NT2/D1 (cell line): ENCODE measurements at regions not wholly inside any gene's neighbourhood (a gene's known extent, or its start where the extent isn't known, plus 50 kb on each side); places are given as distances from the start of the nearest gene placed in this dataset.

Experiments
- DNase-seq: peaks from one replicate; pipeline ENCODE4 v3.0.0-alpha.2; 2011; ENCODE audit warnings: low read depth, low spot score
- H3K27me3 ChIP-seq: 2 replicates; pipeline ENCODE4 v1.6.0; 2011; ENCODE audit warnings: mild to moderate bottlenecking; ENCODE audit not compliant: insufficient read length, insufficient read depth
- H3K36me3 ChIP-seq: 2 replicates; pipeline ENCODE4 v1.6.1; 2011; ENCODE audit warnings: mild to moderate bottlenecking, low read length, mixed read lengths; ENCODE audit not compliant: insufficient read depth, insufficient read length
- H3K4me1 ChIP-seq: 2 replicates; pipeline ENCODE4 v1.5.1; 2011; ENCODE audit not compliant: insufficient read depth, insufficient read length
- H3K4me3 ChIP-seq: 2 replicates; pipeline ENCODE4 v1.5.1; 2011; ENCODE audit warnings: low read depth; ENCODE audit not compliant: insufficient read length
- H3K9ac ChIP-seq: 2 replicates; pipeline ENCODE4 v1.6.0; 2011; ENCODE audit warnings: low read depth; ENCODE audit not compliant: insufficient read length
- H3K9me3 ChIP-seq: 2 replicates; pipeline ENCODE4 v1.5.1; 2011; ENCODE audit warnings: mild to moderate bottlenecking, low read length; ENCODE audit not compliant: insufficient read depth
- SUZ12 ChIP-seq: IDR thresholded peaks from 2 replicates; pipeline ENCODE4 v1.6.1; 2011; ENCODE audit not compliant: insufficient read length, insufficient read depth; ENCODE audit errors: extremely low read depth
- YY1 ChIP-seq: IDR thresholded peaks from 2 replicates; pipeline ENCODE4 v1.6.1; 2011; ENCODE audit not compliant: insufficient read length, insufficient read depth
- ZNF274 ChIP-seq: IDR thresholded peaks from 2 replicates; pipeline ENCODE4 v1.6.1; 2011; ENCODE audit warnings: mild to moderate bottlenecking, low read depth, low read length

DNA sequence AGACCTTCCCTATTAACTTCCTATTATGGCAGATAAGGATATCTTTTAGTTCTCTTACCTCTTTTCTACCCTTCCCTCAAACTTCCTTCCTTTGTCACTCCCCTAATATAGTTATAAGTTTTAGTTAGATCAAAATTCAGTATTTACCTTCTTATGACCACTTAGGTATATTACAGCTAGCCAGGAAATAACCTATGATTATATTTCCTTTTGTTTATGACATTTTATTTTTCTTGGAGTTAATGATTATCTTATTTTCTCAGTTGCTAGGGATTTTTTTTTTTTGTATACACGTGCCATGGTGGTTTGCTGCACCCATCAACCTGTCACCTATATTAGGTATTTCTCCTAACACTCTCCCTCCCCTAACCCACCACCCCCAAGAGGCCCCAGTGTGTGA, 88.2 kb upstream of the ZBED5 start:
- TF ChIP-seq ZNF274 (no peak), YY1 (no peak), SUZ12 (no peak)
- no peaks in the 10 kb centered on the region for H3K27me3 ChIP-seq
- no peak overlapping the region for H3K9ac ChIP-seq
- no peak for DNase-seq
- no peaks in the 10 kb centered on the region for H3K9me3 ChIP-seq
- no peaks in the 10 kb centered on the region for H3K36me3 ChIP-seq
- H3K4me3 ChIP-seq: no peak overlapping the region
- H3K4me1 ChIP-seq: no peaks in the 10 kb centered on the region

DNA sequence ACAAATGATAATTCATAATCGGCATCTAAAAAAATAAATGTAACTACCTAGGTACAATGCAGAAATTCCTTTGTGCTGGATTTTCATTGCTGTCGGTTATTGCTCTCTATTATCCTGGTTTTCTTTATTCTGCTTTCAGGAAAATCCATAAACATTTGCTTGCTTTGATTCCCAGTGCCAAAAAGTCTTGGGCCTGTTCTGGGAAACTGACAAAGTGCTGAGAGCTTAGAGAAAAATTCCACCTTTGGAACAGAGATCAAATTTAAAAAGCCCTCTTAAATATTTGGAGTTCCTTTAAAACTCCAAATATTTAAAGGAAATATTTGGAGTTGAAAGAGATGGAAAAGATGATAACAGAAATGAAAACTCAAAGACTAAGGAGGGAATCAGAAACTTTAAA, 87.3 kb upstream of the ZBED5 start:
- no peaks in the 10 kb centered on the region for H3K27me3 ChIP-seq
- TF ChIP-seq SUZ12 (no peak), ZNF274 (no peak)
- no peaks in the 10 kb centered on the region for H3K36me3 ChIP-seq
- H3K9ac ChIP-seq: no peak overlapping the region
- no peak overlapping the region for H3K4me3 ChIP-seq
- H3K9me3 ChIP-seq: no peaks in the 10 kb centered on the region
- H3K4me1 ChIP-seq: no peaks in the 10 kb centered on the region
- no peak for DNase-seq

DNA sequence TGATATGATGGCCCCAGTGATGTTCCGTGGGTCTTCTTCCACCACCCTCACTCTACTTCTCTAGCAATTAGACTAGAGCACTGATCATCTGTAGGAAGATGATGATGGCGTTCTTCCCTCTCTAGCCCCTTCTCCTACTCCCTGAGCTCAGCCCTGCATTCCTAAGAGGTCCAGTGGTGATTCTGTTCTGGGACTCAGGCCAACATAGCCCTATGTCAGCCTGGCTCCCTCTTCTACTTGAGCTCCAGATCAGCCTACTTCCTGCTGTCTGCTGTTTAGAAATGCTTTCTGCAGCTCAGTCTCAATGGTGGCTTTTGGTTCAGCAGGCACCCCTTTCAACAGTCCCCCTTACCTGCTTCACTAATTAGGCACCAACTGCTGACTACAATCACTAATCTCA, 86.1 kb upstream of the ZBED5 start:
- Histone ChIP-seq H3K4me1 (no peaks in the 10 kb centered on the region), H3K9me3 (no peaks in the 10 kb centered on the region), H3K9ac (no peak overlapping the region), H3K36me3 (no peaks in the 10 kb centered on the region), H3K27me3 (no peaks in the 10 kb centered on the region), H3K4me3 (no peak overlapping the region)
- DNase-seq: no peak
- TF ChIP-seq SUZ12: no peak
- TF ChIP-seq YY1: no peak
- TF ChIP-seq ZNF274: no peak

DNA sequence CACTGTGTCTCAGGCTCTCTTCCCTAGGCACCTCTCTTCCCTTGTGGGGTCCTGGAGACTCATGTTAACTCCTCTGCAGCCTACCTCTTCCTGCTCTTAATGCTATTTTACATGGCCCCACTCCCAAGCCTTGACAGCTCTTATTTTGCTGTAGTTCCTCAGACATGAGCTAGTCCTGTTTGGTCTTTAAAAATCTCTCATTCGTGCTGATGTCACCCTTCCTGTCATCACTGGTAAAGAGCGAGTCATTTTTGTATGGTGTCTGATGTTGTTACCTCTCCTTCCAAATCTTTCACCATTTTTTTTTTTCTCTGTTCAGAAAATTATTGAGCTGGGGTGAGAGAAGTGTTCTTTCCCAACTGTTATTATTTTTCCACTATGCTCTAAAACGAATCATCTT, 84.8 kb upstream of the ZBED5 start:
- Histone ChIP-seq H3K4me3 (no peak overlapping the region), H3K9me3 (no peaks in the 10 kb centered on the region), H3K4me1 (no peaks in the 10 kb centered on the region), H3K9ac (no peak overlapping the region), H3K36me3 (no peaks in the 10 kb centered on the region), H3K27me3 (no peaks in the 10 kb centered on the region)
- DNase-seq: no peak
- TF ChIP-seq ZNF274: no peak
- no peak for TF ChIP-seq YY1
- TF ChIP-seq SUZ12: no peak

DNA sequence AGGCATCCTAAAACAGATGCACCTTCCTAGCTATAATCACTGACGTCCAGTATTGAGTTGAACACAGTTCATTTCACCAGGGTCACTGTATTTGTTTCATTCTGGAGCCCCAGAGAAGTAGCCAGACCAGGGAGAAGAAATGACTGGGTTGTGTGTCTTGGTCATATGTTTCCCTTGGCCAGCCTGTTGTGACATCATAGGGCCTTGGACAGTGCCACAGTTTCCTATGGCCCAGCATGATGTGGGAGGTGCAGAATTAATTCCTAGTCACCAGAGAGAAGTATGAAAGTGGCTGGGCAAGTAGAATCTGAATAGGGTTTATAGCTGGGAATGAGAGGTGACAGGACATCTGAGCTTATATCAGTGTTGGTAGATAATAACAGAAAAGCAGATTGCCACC, 84.0 kb upstream of the ZBED5 start:
- Histone ChIP-seq H3K27me3 (no peaks in the 10 kb centered on the region), H3K4me1 (no peaks in the 10 kb centered on the region), H3K4me3 (no peak overlapping the region), H3K9ac (no peak overlapping the region), H3K36me3 (no peaks in the 10 kb centered on the region), H3K9me3 (no peaks in the 10 kb centered on the region)
- TF ChIP-seq SUZ12 (no peak), YY1 (no peak), ZNF274 (no peak)
- DNase-seq: no peak

DNA sequence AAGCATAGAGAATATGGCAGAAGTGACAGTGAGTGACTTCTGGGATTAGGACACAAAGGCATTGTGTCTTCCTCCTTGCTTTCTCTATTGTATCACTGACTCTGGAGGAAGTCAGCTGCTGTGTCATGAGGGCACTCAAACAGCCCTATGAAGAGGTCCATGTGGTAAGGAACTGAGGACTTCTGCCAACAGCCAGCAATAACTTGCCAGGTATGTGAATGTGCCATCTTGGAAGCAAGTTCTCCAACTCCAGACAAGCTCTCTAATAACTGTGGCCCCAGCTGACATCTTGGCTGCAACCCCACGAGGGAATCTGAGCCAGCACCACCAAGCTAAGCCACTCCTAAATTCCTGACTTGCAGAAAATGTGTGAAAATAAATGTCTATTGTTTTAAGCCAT, 83.6 kb upstream of the ZBED5 start:
- no peak for DNase-seq
- Histone ChIP-seq H3K9me3 (no peaks in the 10 kb centered on the region), H3K4me3 (no peak overlapping the region), H3K9ac (no peak overlapping the region), H3K36me3 (no peaks in the 10 kb centered on the region), H3K27me3 (no peaks in the 10 kb centered on the region), H3K4me1 (no peaks in the 10 kb centered on the region)
- TF ChIP-seq YY1 (no peak), ZNF274 (no peak), SUZ12 (no peak)

DNA sequence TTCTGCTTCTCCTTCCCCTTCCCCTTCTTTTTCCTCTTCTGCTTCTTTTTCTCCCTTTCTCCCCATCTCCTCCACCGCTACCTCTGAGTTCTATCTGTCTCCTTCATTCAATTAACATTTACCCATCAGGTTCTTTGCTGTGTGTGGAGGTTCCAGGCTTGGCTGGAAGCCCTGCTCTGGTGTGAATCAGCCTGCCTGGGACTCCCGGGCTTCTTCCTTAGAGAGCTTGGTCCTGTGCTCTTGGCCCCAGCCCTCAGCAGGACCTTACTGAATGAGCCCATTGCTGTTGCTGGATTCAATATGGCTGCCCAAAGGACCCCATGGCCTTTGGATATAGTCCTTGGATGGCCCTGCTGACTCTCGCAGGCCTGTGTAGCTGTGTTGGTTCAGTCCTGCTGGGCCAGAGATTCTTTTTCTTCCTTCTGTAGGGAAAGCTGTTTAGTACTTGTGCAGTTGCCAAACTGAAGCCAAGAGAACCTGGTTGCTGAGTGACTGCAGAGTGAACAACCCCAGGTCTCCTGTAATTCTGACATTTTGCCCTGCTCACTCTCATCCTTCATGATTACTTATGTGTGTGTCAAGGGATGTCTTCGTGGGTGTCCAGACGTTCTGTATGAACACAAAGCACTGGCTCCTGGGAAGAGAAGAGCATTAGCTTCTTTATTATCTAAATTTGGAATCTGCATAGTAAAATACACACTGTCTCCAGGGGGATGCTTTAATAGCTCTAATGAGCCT, 81.0 kb upstream of the ZBED5 start:
- Histone ChIP-seq H3K4me3 (no peak overlapping the region), H3K36me3 (no peaks in the 10 kb centered on the region), H3K27me3 (no peaks in the 10 kb centered on the region), H3K9me3 (no peaks in the 10 kb centered on the region), H3K9ac (no peak overlapping the region), H3K4me1 (no peaks in the 10 kb centered on the region)
- no peak for DNase-seq
- TF ChIP-seq YY1 (no peak), SUZ12 (no peak), ZNF274 (no peak)
